ENCODE measurements at regions not wholly inside any gene's neighbourhood (a gene's known extent, or its start where the extent isn't known, plus 50 kb on each side); places are given as distances from the start of the nearest gene placed in this dataset.

DNA sequence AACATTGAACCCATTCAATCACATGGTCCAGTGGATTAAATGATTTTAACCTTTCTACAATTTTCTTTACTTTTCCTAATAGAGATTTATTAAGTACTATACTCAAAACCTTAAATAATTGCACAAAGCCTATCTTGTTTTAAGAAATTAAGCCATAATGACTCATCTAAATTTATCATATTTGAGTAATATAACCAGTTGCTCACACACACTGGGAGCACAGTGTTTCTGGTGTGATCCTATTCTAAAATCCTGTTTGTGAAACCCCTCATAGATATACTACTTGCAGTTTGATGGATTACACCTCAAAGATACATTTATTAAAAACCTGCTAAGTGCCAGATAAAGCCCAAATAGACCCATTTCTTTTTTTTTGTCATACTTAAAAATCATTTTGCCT lies 668.3 kb upstream of the CDH18 start:
- no peaks in the 10 kb centered on the region for H3K79me2 ChIP-seq (ENCODE audit: control insufficient read depth, insufficient read depth, low read length)
- H3K9ac ChIP-seq (replicated peaks; ENCODE audit: extremely low read depth, insufficient read depth, low read length): no peak overlapping the region
- BruUV-seq (replicated peaks): no TSS peak
- no peaks in the 10 kb centered on the region for H3K4me1 ChIP-seq (ENCODE audit: control insufficient read depth, extremely low read depth, insufficient read depth, low read length)
- no peak for DNase-seq (ENCODE audit: low read depth, low spot score)
- H3K9me1 ChIP-seq (replicated peaks; ENCODE audit: control insufficient read depth, extremely low read depth, insufficient read depth, low read length): no peaks in the 10 kb centered on the region
- ChIA-PET CTCF (no interaction called here), POLR2A (no interaction called here)
- intact Hi-C loops (cut with micrococcal nuclease): no loop called here
- dilution Hi-C loops (cut with MboI; ENCODE audit: extremely low pct_ligation_motif_present, low sequenced_read_pairs): no loop called here
- TF ChIP-seq, protein P1, sequence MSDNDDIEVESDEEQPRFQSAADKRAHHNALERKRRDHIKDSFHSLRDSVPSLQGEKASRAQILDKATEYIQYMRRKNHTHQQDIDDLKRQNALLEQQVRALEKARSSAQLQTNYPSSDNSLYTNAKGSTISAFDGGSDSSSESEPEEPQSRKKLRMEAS (IDR thresholded peaks at IDR 0.05; ENCODE audit: insufficient read depth, insufficient read length): no peak
- no peak for TF ChIP-seq GATA2 (IDR thresholded peaks at IDR 0.05; ENCODE audit: insufficient read depth, insufficient read length, low read depth, low read length)
- TF ChIP-seq POLR2A (IDR thresholded peaks at IDR 0.05; ENCODE audit: low read depth, low read length): no peak
- no peak for TF ChIP-seq EZH2 (IDR thresholded peaks at IDR 0.05; ENCODE audit: borderline replicate concordance, low read depth, low read length, severe bottlenecking)
- TF ChIP-seq, protein P2, sequence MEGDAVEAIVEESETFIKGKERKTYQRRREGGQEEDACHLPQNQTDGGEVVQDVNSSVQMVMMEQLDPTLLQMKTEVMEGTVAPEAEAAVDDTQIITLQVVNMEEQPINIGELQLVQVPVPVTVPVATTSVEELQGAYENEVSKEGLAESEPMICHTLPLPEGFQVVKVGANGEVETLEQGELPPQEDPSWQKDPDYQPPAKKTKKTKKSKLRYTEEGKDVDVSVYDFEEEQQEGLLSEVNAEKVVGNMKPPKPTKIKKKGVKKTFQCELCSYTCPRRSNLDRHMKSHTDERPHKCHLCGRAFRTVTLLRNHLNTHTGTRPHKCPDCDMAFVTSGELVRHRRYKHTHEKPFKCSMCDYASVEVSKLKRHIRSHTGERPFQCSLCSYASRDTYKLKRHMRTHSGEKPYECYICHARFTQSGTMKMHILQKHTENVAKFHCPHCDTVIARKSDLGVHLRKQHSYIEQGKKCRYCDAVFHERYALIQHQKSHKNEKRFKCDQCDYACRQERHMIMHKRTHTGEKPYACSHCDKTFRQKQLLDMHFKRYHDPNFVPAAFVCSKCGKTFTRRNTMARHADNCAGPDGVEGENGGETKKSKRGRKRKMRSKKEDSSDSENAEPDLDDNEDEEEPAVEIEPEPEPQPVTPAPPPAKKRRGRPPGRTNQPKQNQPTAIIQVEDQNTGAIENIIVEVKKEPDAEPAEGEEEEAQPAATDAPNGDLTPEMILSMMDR (IDR thresholded peaks at IDR 0.05; ENCODE audit: extremely low read depth in 1 of 2, insufficient read depth in 1 of 2, low read depth in 1 of 2, low read length in 2 of 2): no peak
- no peak for TF ChIP-seq POLR2AphosphoS5 (IDR thresholded peaks at IDR 0.05; ENCODE audit: insufficient read depth, low read depth, low read length)
- TF ChIP-seq JUN (IDR thresholded peaks at IDR 0.05; ENCODE audit: borderline replicate concordance, insufficient read depth, insufficient read length, low read depth): no peak
- TF ChIP-seq MYC (IDR thresholded peaks at IDR 0.05; ENCODE audit: low read depth, low read length): no peak
- TF ChIP-seq FOS (IDR thresholded peaks at IDR 0.05; ENCODE audit: borderline replicate concordance, insufficient read depth, low read length): no peak
- H3K36me3 ChIP-seq (ENCODE audit: control insufficient read depth in 2 of 2, extremely low read depth in 1 of 2, insufficient read depth in 2 of 2, low read length in 2 of 2): no peaks in the 10 kb centered on the region
- no peak overlapping the region for H3K4me2 ChIP-seq (ENCODE audit: insufficient read depth, low read length)
- FAIRE-seq: no peak
- H3K27ac ChIP-seq (ENCODE audit: insufficient read depth, low read depth, low read length): no peak overlapping the region
- H3K4me3 ChIP-seq (replicated peaks in 1 of 3; ENCODE audit: insufficient read depth in 1 of 3, low read depth in 1 of 3, low read length in 3 of 3): no peak overlapping the region
- no peaks in the 10 kb centered on the region for H3K9me3 ChIP-seq (replicated peaks; ENCODE audit: control insufficient read depth, insufficient read depth, low read length)
- no peaks in the 10 kb centered on the region for H3K27me3 ChIP-seq (ENCODE audit: control insufficient read depth in 2 of 2, insufficient read depth in 2 of 2, low read length in 2 of 2)
- H2AFZ ChIP-seq (ENCODE audit: low read depth, low read length): no peak overlapping the region
- no peaks in the 10 kb centered on the region for H4K20me1 ChIP-seq (replicated peaks; ENCODE audit: control insufficient read depth, extremely low read depth, insufficient read depth, low read length)

Data from endothelial cell of umbilical vein (primary cell).